ENCODE measurements at regions not wholly inside any gene's neighbourhood (a gene's known extent, or its start where the extent isn't known, plus 50 kb on each side); places are given as distances from the start of the nearest gene placed in this dataset.

GRCh38 chr12:59087077-59087673, 166.9 kb upstream of the LRIG3 start:
- no peaks in the 10 kb centered on the region for H3K9me3 ChIP-seq (ENCODE audit: severe bottlenecking)
- H3K4me3 ChIP-seq (ENCODE audit: severe bottlenecking) = no peak overlapping the region
- no peak overlapping the region for H3K27ac ChIP-seq (ENCODE audit: poor library complexity, severe bottlenecking)
- DNase-seq (ENCODE audit: low spot score) (no peak), ATAC-seq (ENCODE audit: low read depth) (0 out of 3 replicates have a peak, but pooled peaks have one; percentile 23)
- peak; percentile 82 for TF ChIP-seq CTCF (IDR thresholded peaks at IDR 0.05; ENCODE audit: poor library complexity, severe bottlenecking)
- H3K36me3 ChIP-seq (ENCODE audit: low read depth) = no peaks in the 10 kb centered on the region
- H3K27me3 ChIP-seq (ENCODE audit: insufficient read depth, poor library complexity, severe bottlenecking) = no peaks in the 10 kb centered on the region
- no peaks in the 10 kb centered on the region for H3K4me1 ChIP-seq (ENCODE audit: insufficient read depth, poor library complexity, severe bottlenecking)

GRCh38 chr12:59086126-59086525, 165.8 kb upstream of the LRIG3 start:
- Histone ChIP-seq H3K27me3 (ENCODE audit: insufficient read depth, poor library complexity, severe bottlenecking) (no peaks in the 10 kb centered on the region), H3K4me1 (ENCODE audit: insufficient read depth, poor library complexity, severe bottlenecking) (no peaks in the 10 kb centered on the region), H3K9me3 (ENCODE audit: severe bottlenecking) (no peaks in the 10 kb centered on the region), H3K36me3 (ENCODE audit: low read depth) (no peaks in the 10 kb centered on the region), H3K4me3 (ENCODE audit: severe bottlenecking) (no peak overlapping the region), H3K27ac (ENCODE audit: poor library complexity, severe bottlenecking) (no peak overlapping the region)
- DNase-seq (ENCODE audit: low spot score) = no peak
- TF ChIP-seq CTCF (IDR thresholded peaks at IDR 0.05; ENCODE audit: poor library complexity, severe bottlenecking) = no peak
- ATAC-seq (ENCODE audit: low read depth) = no peak

GRCh38 chr12:59085690-59086089, 165.4 kb upstream of the LRIG3 start:
- no peak for ATAC-seq (ENCODE audit: low read depth)
- no peaks in the 10 kb centered on the region for H3K4me1 ChIP-seq (ENCODE audit: insufficient read depth, poor library complexity, severe bottlenecking)
- DNase-seq (ENCODE audit: low spot score) = no peak
- H3K27ac ChIP-seq (ENCODE audit: poor library complexity, severe bottlenecking) = no peak overlapping the region
- H3K9me3 ChIP-seq (ENCODE audit: severe bottlenecking) = no peaks in the 10 kb centered on the region
- no peak for TF ChIP-seq CTCF (IDR thresholded peaks at IDR 0.05; ENCODE audit: poor library complexity, severe bottlenecking)
- H3K27me3 ChIP-seq (ENCODE audit: insufficient read depth, poor library complexity, severe bottlenecking) = no peaks in the 10 kb centered on the region
- H3K36me3 ChIP-seq (ENCODE audit: low read depth) = no peaks in the 10 kb centered on the region
- no peak overlapping the region for H3K4me3 ChIP-seq (ENCODE audit: severe bottlenecking)

GRCh38 chr12:59084511-59085375, 164.4 kb upstream of the LRIG3 start:
- H3K27ac ChIP-seq (ENCODE audit: poor library complexity, severe bottlenecking) = no peak overlapping the region
- H3K36me3 ChIP-seq (ENCODE audit: low read depth) = no peaks in the 10 kb centered on the region

More at GRCh38 chr12:59084511-59085375, 164.4 kb upstream of the LRIG3 start:
- H3K4me3 ChIP-seq (ENCODE audit: severe bottlenecking) = no peak overlapping the region
- ATAC-seq (ENCODE audit: low read depth) (no peak), DNase-seq (ENCODE audit: low spot score) (no peak)
- H3K4me1 ChIP-seq (ENCODE audit: insufficient read depth, poor library complexity, severe bottlenecking) = peaks cover 4% of the 10 kb centered on the region
- TF ChIP-seq CTCF (IDR thresholded peaks at IDR 0.05; ENCODE audit: poor library complexity, severe bottlenecking) = no peak
- no peaks in the 10 kb centered on the region for H3K9me3 ChIP-seq (ENCODE audit: severe bottlenecking)
- H3K27me3 ChIP-seq (ENCODE audit: insufficient read depth, poor library complexity, severe bottlenecking) = no peaks in the 10 kb centered on the region
